ENCODE measurements at regions not wholly inside any gene's neighbourhood (a gene's known extent, or its start where the extent isn't known, plus 50 kb on each side); places are given as distances from the start of the nearest gene placed in this dataset.

DNA sequence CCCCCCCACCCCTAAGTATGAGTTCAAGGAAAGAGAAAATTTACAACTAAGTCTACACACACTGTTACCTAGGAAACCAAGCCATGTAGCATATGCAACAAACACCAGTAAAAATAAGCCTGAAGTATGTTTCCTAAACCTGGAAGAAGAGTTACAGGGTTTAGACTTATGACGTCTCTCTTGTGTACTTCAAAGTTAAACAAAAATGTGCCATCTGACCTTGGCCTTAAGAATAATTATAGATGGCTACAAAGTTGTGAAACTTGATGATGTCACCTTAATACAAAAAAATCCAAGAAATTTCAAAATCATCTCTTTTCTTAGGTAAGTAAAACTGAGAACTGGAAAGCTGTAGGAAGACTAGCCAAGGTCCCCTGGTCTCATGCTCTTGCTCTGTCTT, 297.6 kb upstream of the NRXN1 start:
- Mint-ChIP-seq H3K9me3 (ENCODE audit: low read depth) (peaks cover 8% of the 10 kb centered on the region), H3K4me1 (no peaks in the 10 kb centered on the region), H3K27me3 (no peaks in the 10 kb centered on the region), H3K4me3 (no peak overlapping the region), H3K27ac (no peak overlapping the region), H3K36me3 (ENCODE audit: low read depth) (no peaks in the 10 kb centered on the region)
- intact Hi-C loops (cut with DNase I, micrococcal nuclease): no loop called here
- no peak for ATAC-seq
- ChIA-PET CTCF (interaction anchor here (0.7 kb wide), 1 partner anchor 31 kb away, joined by 3 read pairs; no protein-coding TSS in a partner anchor), POLR2A (no interaction called here)
- no peak for DNase-seq

GRCh38 chr2:51324051-51324450, 292.1 kb upstream of the NRXN1 start:
- H3K36me3 Mint-ChIP-seq (ENCODE audit: low read depth): no peaks in the 10 kb centered on the region
- peaks cover 11% of the 10 kb centered on the region for H3K9me3 Mint-ChIP-seq (ENCODE audit: low read depth)
- ChIA-PET POLR2A (no interaction called here), CTCF (no interaction called here)
- no peak overlapping the region for H3K4me3 Mint-ChIP-seq
- no peaks in the 10 kb centered on the region for H3K27me3 Mint-ChIP-seq
- DNase-seq (no peak), ATAC-seq (no peak)
- H3K4me1 Mint-ChIP-seq: no peaks in the 10 kb centered on the region
- no peak overlapping the region for H3K27ac Mint-ChIP-seq
- intact Hi-C loops (cut with DNase I, micrococcal nuclease): no loop called here

DNA sequence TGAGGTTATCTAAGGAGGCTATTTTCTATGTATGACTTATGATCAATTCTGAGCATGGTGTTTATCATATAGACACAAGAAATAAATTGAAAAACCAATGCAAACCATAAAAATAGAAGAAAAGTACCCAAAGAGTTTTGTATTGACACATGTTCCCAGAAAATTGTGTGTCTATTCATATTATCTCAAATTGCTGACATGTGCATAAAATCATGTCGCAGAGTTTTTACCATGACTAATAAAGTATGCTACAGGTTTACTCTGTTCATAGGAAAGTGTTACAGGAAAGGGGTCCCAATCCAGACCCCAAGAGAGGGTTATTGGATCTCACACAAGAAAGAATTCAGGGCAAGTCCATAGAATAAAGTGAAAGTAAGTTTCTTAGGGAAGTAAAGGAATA, 290.7 kb upstream of the NRXN1 start:
- intact Hi-C loops (cut with DNase I, micrococcal nuclease): no loop called here
- ChIA-PET CTCF (no interaction called here), POLR2A (no interaction called here)
- no peak overlapping the region for H3K27ac Mint-ChIP-seq
- H3K36me3 Mint-ChIP-seq (ENCODE audit: low read depth): no peaks in the 10 kb centered on the region
- ATAC-seq (no peak), DNase-seq (no peak)
- H3K9me3 Mint-ChIP-seq (ENCODE audit: low read depth): peaks cover 15% of the 10 kb centered on the region
- no peak overlapping the region for H3K4me3 Mint-ChIP-seq
- H3K4me1 Mint-ChIP-seq: no peaks in the 10 kb centered on the region
- H3K27me3 Mint-ChIP-seq: no peaks in the 10 kb centered on the region

DNA sequence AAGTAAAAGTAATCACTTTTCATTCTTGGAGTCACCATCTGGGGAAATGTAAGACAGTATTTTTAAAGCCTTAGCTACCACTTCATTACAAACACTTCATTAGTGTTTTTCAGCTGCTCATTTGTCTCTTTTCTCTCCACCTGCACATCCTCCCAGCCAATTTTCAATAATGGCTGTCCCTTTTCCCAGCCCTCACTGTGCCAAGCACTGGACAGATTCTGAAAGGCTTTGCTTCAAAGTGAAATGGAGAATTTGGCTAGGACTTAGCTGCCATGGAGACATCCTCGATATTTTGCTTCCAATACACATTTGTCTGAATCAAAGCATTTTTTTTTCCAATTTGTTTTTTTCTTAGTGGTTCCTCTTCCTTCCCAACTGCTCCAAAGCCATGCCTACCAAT, 272.4 kb upstream of the NRXN1 start:
- Mint-ChIP-seq H3K27me3 (no peaks in the 10 kb centered on the region), H3K9me3 (ENCODE audit: low read depth) (peaks cover 1% of the 10 kb centered on the region), H3K4me3 (no peak overlapping the region), H3K4me1 (no peaks in the 10 kb centered on the region), H3K27ac (no peak overlapping the region), H3K36me3 (ENCODE audit: low read depth) (no peaks in the 10 kb centered on the region)
- ChIA-PET POLR2A (no interaction called here), CTCF (no interaction called here)
- ATAC-seq (no peak), DNase-seq (no peak)
- intact Hi-C loops (cut with DNase I, micrococcal nuclease): no loop called here

GRCh38 chr2:51301381-51301780, 269.4 kb upstream of the NRXN1 start:
- Mint-ChIP-seq H3K36me3 (ENCODE audit: low read depth) (no peaks in the 10 kb centered on the region), H3K4me3 (no peak overlapping the region), H3K27me3 (no peaks in the 10 kb centered on the region), H3K9me3 (ENCODE audit: low read depth) (peaks cover 5% of the 10 kb centered on the region), H3K4me1 (no peaks in the 10 kb centered on the region), H3K27ac (no peak overlapping the region)
- CTCF ChIA-PET: no interaction called here
- POLR2A ChIA-PET: no interaction called here
- DNase-seq (no peak), ATAC-seq (no peak)
- intact Hi-C loops (cut with DNase I, micrococcal nuclease): no loop called here

GRCh38 chr2:51299370-51299769, 267.4 kb upstream of the NRXN1 start:
- H3K4me1 Mint-ChIP-seq: no peaks in the 10 kb centered on the region
- no peaks in the 10 kb centered on the region for H3K27me3 Mint-ChIP-seq
- no peaks in the 10 kb centered on the region for H3K36me3 Mint-ChIP-seq (ENCODE audit: low read depth)
- H3K9me3 Mint-ChIP-seq (ENCODE audit: low read depth): peaks cover 5% of the 10 kb centered on the region
- intact Hi-C loops (cut with DNase I, micrococcal nuclease): no loop called here
- CTCF ChIA-PET: no interaction called here
- H3K27ac Mint-ChIP-seq: no peak overlapping the region
- DNase-seq (no peak), ATAC-seq (no peak)
- H3K4me3 Mint-ChIP-seq: no peak overlapping the region
- POLR2A ChIA-PET: no interaction called here

- intact Hi-C loops (cut with DNase I, micrococcal nuclease): no loop called here
- H3K4me1 Mint-ChIP-seq: no peaks in the 10 kb centered on the region
- DNase-seq (no peak), ATAC-seq (no peak)
- H3K4me3 Mint-ChIP-seq: no peak overlapping the region
- ChIA-PET POLR2A (no interaction called here), CTCF (no interaction called here)
- no peaks in the 10 kb centered on the region for H3K36me3 Mint-ChIP-seq (ENCODE audit: low read depth)
- no peak overlapping the region for H3K27ac Mint-ChIP-seq
- peaks cover 5% of the 10 kb centered on the region for H3K9me3 Mint-ChIP-seq (ENCODE audit: low read depth)
- no peaks in the 10 kb centered on the region for H3K27me3 Mint-ChIP-seq
These were observed 265.6 kb upstream of the NRXN1 start for GRCh38 chr2:51297488-51297887.

- no peaks in the 10 kb centered on the region for H3K4me1 Mint-ChIP-seq
- ChIA-PET POLR2A (no interaction called here), CTCF (no interaction called here)
- intact Hi-C loops (cut with DNase I, micrococcal nuclease): no loop called here
- H3K4me3 Mint-ChIP-seq: no peak overlapping the region
- no peaks in the 10 kb centered on the region for H3K27me3 Mint-ChIP-seq
- no peak for DNase-seq
- no peak overlapping the region for H3K27ac Mint-ChIP-seq
- no peaks in the 10 kb centered on the region for H3K36me3 Mint-ChIP-seq (ENCODE audit: low read depth)
- ATAC-seq: no peak
- H3K9me3 Mint-ChIP-seq (ENCODE audit: low read depth): peaks cover 6% of the 10 kb centered on the region
These were observed 261.8 kb upstream of the NRXN1 start for GRCh38 chr2:51293566-51294200.

DNA sequence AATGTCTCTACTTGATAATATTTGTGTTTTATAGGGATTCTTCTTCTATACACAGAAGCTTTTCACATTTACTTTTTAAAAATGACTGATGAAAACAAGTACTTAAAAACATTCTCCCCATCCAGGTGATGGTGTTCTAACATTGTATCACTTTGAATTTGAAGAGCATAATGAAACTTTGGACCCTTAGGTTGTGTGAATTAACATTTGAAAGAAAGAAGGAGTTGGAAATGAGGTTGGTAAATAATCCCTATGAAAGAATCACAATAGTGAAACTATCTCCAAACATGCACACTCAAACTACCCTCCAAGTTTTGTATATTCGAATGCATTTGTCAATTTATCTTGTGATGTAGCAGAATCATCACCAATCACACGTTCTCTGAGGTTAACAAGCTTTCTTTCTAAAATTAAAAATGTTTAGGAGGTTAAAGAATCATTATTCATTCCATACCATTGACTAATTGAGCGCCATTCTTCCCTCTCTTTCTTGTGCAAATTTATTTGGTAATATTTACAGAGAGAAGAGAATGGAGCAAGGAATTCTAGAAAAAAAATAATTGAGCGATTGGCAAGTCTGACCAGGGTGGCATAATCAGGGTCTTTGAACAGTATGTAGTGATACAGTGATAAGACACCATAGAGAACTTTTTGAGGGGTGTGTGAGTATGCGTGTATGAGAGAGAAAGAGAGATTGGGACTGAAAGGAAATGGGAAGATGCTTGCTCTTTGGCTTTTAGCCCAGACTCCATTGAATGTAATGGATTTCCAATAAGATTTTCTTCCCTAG, 260.0 kb upstream of the NRXN1 start:
- no peak overlapping the region for H3K27ac Mint-ChIP-seq
- DNase-seq (no peak), ATAC-seq (no peak)
- no peaks in the 10 kb centered on the region for H3K4me1 Mint-ChIP-seq
- no peak overlapping the region for H3K4me3 Mint-ChIP-seq
- ChIA-PET CTCF (interaction anchor here (1.1 kb wide), 1 partner anchor 22 kb away, joined by 5 read pairs; no protein-coding TSS in a partner anchor), POLR2A (no interaction called here)
- intact Hi-C loops (cut with DNase I, micrococcal nuclease): no loop called here
- no peaks in the 10 kb centered on the region for H3K27me3 Mint-ChIP-seq
- H3K9me3 Mint-ChIP-seq (ENCODE audit: low read depth): peaks cover 3% of the 10 kb centered on the region
- no peaks in the 10 kb centered on the region for H3K36me3 Mint-ChIP-seq (ENCODE audit: low read depth)

DNA sequence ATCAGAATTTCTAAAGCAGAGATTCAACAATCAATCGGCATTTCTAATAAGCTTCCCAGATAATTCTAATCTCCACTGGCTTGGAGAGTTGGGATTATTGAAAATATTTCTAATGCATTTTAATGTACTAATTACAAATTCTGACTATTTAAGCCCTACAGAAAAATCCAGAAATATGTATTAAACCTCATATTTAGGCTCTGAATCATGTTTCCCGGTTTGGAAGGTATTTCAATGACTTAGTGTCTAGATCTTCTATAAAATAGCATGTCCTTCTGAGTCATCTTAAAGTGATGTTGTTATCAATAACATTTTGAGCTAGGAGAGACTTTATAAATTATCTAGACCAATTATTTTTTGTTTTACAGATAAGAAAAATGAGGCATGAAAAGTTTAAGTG, 258.8 kb upstream of the NRXN1 start:
- POLR2A ChIA-PET: no interaction called here
- CTCF ChIA-PET: interaction anchor here (1.1 kb wide), 1 partner anchor 20 kb away, joined by 5 read pairs; no protein-coding TSS in a partner anchor
- H3K9me3 Mint-ChIP-seq (ENCODE audit: low read depth): peaks cover 6% of the 10 kb centered on the region

DNA sequence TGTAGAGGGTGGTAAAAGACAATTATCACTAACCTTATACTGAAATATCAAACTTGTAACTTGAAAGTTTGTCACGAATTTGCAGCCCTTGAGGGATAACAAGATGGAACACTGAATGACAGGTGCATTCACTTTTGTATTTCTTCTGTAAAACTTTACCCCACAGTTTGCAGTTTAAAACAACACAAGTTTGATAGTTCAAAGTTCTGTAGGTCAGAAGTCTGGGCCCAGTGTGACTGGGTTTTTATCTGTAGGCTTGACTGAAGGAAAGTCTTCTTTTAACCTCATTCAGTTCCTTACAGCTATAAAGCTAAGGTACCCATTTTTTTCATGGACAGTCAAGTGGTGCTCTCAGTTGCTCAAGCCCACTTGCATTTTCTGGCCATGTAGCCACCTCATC, 257.1 kb upstream of the NRXN1 start:
- no peak overlapping the region for H3K27ac Mint-ChIP-seq
- no peak for DNase-seq
- CTCF ChIA-PET: no interaction called here
- H3K36me3 Mint-ChIP-seq (ENCODE audit: low read depth): no peaks in the 10 kb centered on the region
- H3K4me1 Mint-ChIP-seq: no peaks in the 10 kb centered on the region
- POLR2A ChIA-PET: no interaction called here
- no peaks in the 10 kb centered on the region for H3K27me3 Mint-ChIP-seq
- H3K4me3 Mint-ChIP-seq: no peak overlapping the region
- intact Hi-C loops (cut with DNase I, micrococcal nuclease): no loop called here
- no peak for ATAC-seq
- peaks cover 8% of the 10 kb centered on the region for H3K9me3 Mint-ChIP-seq (ENCODE audit: low read depth)

More for the DNA sequence above, 258.8 kb upstream of the NRXN1 start:
- H3K36me3 Mint-ChIP-seq (ENCODE audit: low read depth): no peaks in the 10 kb centered on the region
- no peaks in the 10 kb centered on the region for H3K27me3 Mint-ChIP-seq
- intact Hi-C loops (cut with DNase I, micrococcal nuclease): no loop called here
- DNase-seq: no peak
- no peak overlapping the region for H3K27ac Mint-ChIP-seq
- ATAC-seq: no peak
- no peaks in the 10 kb centered on the region for H3K4me1 Mint-ChIP-seq
- H3K4me3 Mint-ChIP-seq: no peak overlapping the region

DNA sequence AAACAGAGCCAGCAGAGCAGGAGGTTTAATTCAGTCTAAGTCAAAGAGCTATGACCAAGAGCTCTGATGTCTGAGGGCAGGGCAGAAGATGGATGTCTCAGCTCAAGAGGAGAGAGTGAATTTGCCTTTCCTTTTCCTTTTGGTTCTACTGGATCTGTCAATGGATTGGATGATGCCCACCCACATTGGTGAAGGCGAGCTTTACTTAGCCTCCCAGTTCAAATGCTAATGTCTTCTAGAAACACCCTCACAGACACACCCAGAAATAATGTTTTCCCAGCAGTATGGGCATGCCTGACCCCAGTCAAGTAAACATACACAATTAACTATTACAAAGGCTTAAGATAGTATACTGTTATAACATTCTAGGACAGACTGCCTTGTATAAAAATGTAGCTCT, 236.3 kb upstream of the NRXN1 start:
- Mint-ChIP-seq H3K36me3 (ENCODE audit: low read depth) (no peaks in the 10 kb centered on the region), H3K4me1 (no peaks in the 10 kb centered on the region), H3K27me3 (no peaks in the 10 kb centered on the region), H3K9me3 (ENCODE audit: low read depth) (no peaks in the 10 kb centered on the region), H3K27ac (no peak overlapping the region), H3K4me3 (no peak overlapping the region)
- ChIA-PET POLR2A (no interaction called here), CTCF (interaction anchor here (0.6 kb wide), 1 partner anchor 157 kb away, joined by 3 read pairs; no protein-coding TSS in a partner anchor)
- intact Hi-C loops (cut with DNase I, micrococcal nuclease): no loop called here
- no peak for ATAC-seq
- no peak for DNase-seq

Data from activated CD4-positive, alpha-beta T cell treated with anti-CD3 and anti-CD28 coated beads for 36 hours (primary cell).